ENCODE measurements at regions not wholly inside any gene's neighbourhood (a gene's known extent, or its start where the extent isn't known, plus 50 kb on each side); places are given as distances from the start of the nearest gene placed in this dataset.

GRCh38 chr10:90587081-90587491 is 270.8 kb downstream of the HTR7 start:
- TF ChIP-seq, protein P1, sequence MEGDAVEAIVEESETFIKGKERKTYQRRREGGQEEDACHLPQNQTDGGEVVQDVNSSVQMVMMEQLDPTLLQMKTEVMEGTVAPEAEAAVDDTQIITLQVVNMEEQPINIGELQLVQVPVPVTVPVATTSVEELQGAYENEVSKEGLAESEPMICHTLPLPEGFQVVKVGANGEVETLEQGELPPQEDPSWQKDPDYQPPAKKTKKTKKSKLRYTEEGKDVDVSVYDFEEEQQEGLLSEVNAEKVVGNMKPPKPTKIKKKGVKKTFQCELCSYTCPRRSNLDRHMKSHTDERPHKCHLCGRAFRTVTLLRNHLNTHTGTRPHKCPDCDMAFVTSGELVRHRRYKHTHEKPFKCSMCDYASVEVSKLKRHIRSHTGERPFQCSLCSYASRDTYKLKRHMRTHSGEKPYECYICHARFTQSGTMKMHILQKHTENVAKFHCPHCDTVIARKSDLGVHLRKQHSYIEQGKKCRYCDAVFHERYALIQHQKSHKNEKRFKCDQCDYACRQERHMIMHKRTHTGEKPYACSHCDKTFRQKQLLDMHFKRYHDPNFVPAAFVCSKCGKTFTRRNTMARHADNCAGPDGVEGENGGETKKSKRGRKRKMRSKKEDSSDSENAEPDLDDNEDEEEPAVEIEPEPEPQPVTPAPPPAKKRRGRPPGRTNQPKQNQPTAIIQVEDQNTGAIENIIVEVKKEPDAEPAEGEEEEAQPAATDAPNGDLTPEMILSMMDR (IDR thresholded peaks at IDR 0.05 in 4 of 5, conservative IDR thresholded peaks at IDR 0.05 in 1 of 5): no peak
- TF ChIP-seq POLR2A (IDR thresholded peaks at IDR 0.05): no peak

All from gastrocnemius medialis (tissue), 4 donors.